ENCODE measurements at regions not wholly inside any gene's neighbourhood (a gene's known extent, or its start where the extent isn't known, plus 50 kb on each side); places are given as distances from the start of the nearest gene placed in this dataset.

DNA sequence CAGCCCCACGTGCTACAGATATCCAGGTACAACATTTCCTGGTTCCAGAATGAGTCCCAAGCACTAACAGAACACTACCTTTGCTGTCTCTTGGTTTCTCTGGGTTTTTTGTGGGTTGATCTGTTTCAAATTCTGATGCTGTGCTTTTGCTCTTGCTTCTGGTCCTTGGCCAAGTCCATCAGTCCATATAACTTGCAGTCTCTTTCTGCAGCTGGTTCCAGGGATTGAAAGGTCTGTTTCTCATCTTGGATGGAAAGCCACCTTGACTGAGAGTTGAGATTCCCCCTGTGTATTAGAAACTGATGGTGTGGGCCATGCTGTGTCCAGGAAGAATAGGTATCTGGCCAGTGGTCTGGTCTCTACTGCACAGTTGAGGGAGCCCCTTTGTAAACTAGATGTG lies 171.1 kb downstream of the JCAD start:
- TF ChIP-seq CTCF (IDR thresholded peaks at IDR 0.05) = no peak
- no peak for TF ChIP-seq NRF1 (IDR thresholded peaks at IDR 0.05; ENCODE audit: low read depth, low read length)
- TF ChIP-seq RFX5 (IDR thresholded peaks at IDR 0.05; ENCODE audit: low read length) = no peak
- no peak for TF ChIP-seq ZBTB33 (IDR thresholded peaks at IDR 0.05; ENCODE audit: borderline replicate concordance, low read depth)
- TF ChIP-seq RCOR1 (IDR thresholded peaks at IDR 0.05; ENCODE audit: low read length) = no peak
- TF ChIP-seq GATA2 (CRISPR knock-in tag; IDR thresholded peaks at IDR 0.05) = no peak

All from SK-N-SH (cell line).